ENCODE measurements at regions not wholly inside any gene's neighbourhood (a gene's known extent, or its start where the extent isn't known, plus 50 kb on each side); places are given as distances from the start of the nearest gene placed in this dataset.

DNA sequence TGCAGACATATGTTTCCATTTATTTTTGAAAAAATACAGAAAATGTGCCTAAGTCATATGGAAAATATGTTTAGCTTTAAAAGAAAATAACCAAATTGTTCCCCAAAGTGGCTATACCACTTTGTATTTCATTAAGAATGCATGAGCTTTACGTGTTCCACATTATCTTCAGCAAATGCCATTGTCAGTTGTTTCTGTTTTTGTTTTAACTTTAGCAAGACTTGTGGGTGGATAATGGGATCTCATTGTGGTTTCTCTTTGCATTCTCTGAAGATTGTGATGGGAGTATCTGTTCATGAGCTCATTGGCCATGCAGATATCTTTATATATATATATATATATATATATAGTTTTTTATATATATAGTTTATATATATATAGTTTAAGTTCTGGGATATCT, 181.5 kb downstream of the CCER1 start:
- TF ChIP-seq, protein P1, sequence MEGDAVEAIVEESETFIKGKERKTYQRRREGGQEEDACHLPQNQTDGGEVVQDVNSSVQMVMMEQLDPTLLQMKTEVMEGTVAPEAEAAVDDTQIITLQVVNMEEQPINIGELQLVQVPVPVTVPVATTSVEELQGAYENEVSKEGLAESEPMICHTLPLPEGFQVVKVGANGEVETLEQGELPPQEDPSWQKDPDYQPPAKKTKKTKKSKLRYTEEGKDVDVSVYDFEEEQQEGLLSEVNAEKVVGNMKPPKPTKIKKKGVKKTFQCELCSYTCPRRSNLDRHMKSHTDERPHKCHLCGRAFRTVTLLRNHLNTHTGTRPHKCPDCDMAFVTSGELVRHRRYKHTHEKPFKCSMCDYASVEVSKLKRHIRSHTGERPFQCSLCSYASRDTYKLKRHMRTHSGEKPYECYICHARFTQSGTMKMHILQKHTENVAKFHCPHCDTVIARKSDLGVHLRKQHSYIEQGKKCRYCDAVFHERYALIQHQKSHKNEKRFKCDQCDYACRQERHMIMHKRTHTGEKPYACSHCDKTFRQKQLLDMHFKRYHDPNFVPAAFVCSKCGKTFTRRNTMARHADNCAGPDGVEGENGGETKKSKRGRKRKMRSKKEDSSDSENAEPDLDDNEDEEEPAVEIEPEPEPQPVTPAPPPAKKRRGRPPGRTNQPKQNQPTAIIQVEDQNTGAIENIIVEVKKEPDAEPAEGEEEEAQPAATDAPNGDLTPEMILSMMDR (IDR thresholded peaks at IDR 0.05; ENCODE audit: control extremely low read depth, extremely low read depth, low read depth, missing control alignments) = no peak
- POLR2A ChIA-PET = no interaction called here
- DNase-seq (ENCODE audit: extremely low spot score) = no peak
- CTCF ChIA-PET = interaction anchor here (1.9 kb wide), 1 partner anchor 15 kb away, joined by 5 read pairs; no protein-coding TSS in a partner anchor

DNA sequence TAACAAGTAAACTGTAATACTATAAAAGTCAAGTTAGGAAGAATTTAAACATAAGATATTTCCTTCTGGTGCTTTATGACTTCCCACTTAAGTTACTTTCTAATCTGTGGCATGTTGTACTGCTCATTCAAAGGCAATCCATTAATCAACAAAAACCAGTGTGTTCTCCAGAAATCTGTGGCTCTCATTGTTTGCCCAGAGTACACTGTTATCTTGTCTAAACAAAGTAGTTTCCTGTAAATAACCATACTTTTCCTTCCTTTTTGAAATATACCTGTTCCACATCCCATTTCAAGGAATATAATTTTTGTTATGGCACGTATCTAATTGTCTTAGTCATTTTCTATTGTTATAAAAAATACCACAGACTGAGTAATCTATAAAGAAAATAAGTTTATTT, 184.1 kb downstream of the CCER1 start:
- TF ChIP-seq, protein P1 (IDR thresholded peaks at IDR 0.05; ENCODE audit: control extremely low read depth, extremely low read depth, low read depth, missing control alignments) = no peak
- ChIA-PET CTCF (no interaction called here), POLR2A (no interaction called here)
- DNase-seq (ENCODE audit: extremely low spot score) = no peak

DNA sequence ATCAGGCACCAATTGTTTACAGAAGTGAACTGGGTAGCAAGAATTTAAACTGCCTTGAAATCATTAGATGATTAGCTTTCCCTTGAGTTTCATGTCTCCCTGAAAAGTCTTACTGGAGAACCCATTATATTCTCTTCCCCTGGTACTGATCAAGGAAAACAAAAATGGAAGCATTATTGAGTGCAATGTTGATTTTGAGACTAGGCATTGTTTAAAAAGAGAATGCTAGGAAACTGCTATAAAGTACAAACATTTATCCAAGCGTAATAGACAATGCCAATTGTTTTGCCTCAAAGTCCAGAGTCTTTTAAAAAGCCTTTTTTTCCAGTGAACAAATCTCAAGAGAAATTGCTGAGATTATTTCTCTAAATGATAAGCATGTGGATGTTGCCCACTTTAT, 197.0 kb downstream of the CCER1 start:
- CTCF ChIA-PET = interaction anchor here (1.6 kb wide), 1 partner anchor 16 kb away, joined by 5 read pairs; no protein-coding TSS in a partner anchor
- TF ChIP-seq, protein P1 (IDR thresholded peaks at IDR 0.05; ENCODE audit: control extremely low read depth, extremely low read depth, low read depth, missing control alignments) = no peak
- no peak for DNase-seq (ENCODE audit: extremely low spot score)
- POLR2A ChIA-PET = no interaction called here

- ChIA-PET CTCF (no interaction called here), POLR2A (no interaction called here)
- TF ChIP-seq, protein P1 (IDR thresholded peaks at IDR 0.05; ENCODE audit: control extremely low read depth, extremely low read depth, low read depth, missing control alignments) = no peak
- no peak for DNase-seq (ENCODE audit: extremely low spot score)
These were observed 209.8 kb downstream of the CCER1 start for GRCh38 chr12:90745211-90745610.

GRCh38 chr12:90741611-90742010, 213.4 kb downstream of the CCER1 start:
- DNase-seq (ENCODE audit: extremely low spot score) = no peak
- CTCF ChIA-PET = interaction anchor here (1.6 kb wide), 2 partner anchors 10 to 52 kb away, joined by 3 to 4 read pairs; no protein-coding TSS in a partner anchor
- TF ChIP-seq, protein P1 (IDR thresholded peaks at IDR 0.05; ENCODE audit: control extremely low read depth, extremely low read depth, low read depth, missing control alignments) = no peak
- POLR2A ChIA-PET = no interaction called here

- CTCF ChIA-PET = no interaction called here
These were observed 225.2 kb downstream of the CCER1 start for GRCh38 chr12:90729736-90730135.

More at GRCh38 chr12:90729736-90730135, 225.2 kb downstream of the CCER1 start:
- no peak for DNase-seq (ENCODE audit: extremely low spot score)
- POLR2A ChIA-PET = no interaction called here
- TF ChIP-seq, protein P1 (IDR thresholded peaks at IDR 0.05; ENCODE audit: control extremely low read depth, extremely low read depth, low read depth, missing control alignments) = no peak

Measured in GM10248 (cell line).